Ammon's horn (tissue), 1 donor: ENCODE measurements at regions not wholly inside any gene's neighbourhood (a gene's known extent, or its start where the extent isn't known, plus 50 kb on each side); places are given as distances from the start of the nearest gene placed in this dataset.
A peak's percentile ranks its signal among the peaks of the same experiment; 100 is the strongest.
"Not testable (repeated sequence)": the region's sequence is repeated elsewhere in the genome, so short reads cannot be mapped to it uniquely, and the experiment has no call there.

Experiments used
- DNase-seq: peaks from one replicate; pipeline ENCODE4 v3.0.0-alpha.2; 2016; ENCODE audit warnings: low spot score

DNA sequence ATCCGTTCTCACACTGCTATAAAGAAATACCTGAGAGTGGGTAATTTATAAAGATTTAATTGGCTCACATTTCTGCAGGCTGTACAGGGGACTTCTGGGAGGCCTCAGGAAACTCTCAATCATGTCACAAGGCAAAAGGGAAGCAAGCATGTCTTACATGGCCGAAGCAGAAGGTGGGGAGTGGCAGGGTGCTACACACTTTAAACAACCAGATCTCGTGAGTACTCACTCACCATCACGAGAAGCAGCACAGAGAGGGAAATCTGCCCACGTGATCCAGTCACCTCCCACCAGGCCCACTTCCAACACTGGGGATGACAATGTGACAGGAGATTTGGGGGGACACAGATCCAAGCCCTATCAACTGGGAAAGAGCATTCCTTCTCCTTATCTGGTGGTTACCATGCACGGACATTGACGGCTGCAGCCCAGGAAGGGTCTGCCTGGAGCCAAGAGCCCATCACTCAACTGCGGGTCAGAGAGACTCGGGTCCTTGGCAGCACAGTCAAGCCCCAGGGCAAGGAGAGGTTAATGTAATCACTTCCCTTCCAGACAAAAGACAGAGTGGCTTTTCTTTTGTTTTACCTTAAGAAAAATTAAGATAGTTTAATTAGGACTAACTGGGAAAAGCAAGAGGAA, 112.3 kb upstream of the CST7 start:
- no peak for DNase-seq

DNA sequence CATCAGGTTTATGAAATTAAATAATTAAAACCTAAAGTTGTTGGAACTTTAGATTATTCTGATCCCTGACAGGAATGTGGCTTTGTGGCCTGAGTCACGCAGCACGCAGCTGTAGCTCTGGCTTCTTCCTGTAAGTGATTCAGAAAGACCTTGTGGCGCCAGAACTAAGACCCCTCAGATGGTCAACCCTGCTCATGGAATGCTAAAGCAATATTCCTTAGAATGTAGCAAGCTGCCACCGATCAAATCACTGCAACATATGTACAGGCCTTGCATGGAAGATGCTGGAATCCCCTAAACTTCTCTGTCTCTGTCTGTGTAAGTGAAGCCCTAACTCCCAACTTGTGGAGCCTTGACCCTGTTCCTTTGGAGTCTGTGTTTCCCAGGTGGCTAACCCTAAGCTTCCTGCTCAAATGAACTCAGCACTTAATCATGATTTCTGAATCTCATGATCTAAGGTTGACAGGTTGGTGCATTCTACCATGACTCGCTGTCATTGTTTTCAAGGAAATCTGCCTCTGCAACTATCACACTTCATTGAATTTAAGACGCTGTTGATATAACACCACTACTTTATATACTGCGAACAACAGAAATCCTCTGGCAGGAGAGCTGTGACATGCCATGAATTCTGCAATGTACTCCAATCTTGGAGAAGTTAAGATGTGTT, 111.2 kb upstream of the CST7 start:
- no peak for DNase-seq

DNA sequence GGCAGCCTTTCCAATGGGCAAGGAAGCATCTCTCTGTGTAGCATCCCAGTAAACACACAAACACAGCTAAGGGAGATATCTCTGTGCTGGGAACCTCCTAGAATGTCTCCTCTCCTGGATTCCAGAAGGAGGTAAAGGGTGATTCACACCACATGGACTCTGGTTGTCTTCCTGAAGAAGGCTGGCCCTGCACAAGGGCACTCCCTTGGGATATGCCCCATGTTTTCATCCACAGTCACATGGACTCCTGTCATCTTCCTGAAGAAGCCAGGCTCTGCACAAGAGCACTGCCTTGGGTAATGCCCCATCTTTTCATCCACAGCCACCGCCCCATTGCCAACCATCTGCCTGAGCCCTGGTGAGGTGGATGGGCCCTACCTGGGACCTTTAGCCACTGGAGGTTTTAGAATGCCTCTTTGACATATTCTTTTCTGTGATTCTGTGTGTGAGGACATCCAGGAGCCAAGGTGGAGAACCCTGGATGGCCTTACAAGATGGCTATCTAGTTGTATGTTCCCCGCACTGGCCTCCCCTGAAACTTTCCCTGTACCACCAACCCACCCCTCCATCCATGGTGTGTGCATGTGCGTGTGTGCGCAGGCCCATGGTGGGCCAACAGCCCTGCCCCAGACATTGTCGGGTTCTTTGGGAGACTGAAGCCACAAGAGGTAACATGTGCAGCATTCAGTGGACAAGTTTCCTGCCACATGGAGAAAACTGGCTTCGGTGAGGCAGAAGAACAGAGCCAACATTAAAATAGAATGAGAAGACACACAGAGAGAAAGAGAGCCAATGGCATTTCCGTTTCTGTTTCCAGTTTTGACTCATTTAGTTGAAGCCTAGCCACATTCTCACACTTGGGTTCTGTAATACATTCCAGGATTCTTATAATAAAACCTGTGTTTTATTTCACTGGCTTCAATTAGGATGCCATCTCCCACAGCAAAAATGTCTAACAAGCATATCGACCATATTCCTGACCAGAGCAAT, 110.2 kb upstream of the CST7 start:
- peak; percentile 20 for DNase-seq

DNA sequence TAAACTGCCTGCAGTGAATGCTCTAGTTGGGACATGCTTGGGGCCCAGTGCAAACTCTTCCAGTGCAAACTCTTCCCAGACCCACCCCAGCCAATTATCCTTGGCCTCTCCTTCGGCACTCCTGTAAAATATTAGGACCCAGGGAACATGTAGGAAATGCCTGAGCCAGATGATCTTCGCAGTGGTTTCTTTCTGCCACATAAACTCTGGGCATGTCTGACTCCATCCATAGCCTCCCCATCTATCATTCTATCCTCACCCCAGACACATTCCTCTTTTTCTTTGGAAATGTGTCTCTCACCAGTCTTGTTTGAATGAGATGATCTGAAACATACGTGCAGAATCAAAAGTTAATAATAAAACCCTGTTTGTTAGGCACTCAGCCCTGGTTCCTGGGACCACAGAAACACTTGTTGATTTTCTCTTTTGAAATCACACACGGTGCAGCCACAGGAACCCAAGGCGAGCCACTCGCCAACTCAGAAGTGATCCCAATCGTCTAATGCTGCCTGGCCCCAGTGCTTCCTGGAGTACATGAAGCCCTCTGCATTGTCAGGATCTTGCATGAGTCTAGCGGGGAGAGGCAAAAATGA, 108.9 kb upstream of the CST7 start:
- no peak for DNase-seq

DNA sequence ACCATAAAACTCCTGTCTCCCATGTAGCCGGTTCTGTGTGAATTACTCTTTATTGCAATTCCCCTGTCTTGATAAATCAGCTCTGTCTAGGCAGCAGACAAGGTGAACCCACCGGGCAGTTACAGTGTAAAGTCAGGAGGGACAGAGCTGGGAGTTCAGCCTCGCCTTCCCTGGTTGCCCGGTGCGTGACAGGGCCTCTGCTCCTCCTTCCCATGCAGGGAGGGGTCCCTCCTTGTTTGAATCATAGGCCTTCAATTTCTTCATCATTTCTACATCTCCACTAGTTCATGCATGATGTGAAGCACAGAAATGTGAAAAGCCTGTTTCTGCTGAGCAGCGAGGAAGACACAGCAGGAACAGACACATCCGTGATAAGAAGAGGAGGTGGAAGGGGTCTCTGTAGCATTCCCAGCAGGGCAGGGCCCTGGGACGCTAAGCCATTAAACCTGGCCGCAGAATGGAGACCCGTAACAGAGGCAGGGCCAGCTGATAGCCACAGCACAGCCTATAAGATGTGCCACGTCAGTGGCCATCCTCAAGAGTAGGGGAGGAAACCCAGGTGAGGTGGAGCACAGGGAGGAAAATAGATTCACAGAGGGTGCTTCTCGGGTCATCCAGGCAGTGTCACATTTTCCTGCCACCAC, 106.7 kb upstream of the CST7 start:
- DNase-seq: no peak

DNA sequence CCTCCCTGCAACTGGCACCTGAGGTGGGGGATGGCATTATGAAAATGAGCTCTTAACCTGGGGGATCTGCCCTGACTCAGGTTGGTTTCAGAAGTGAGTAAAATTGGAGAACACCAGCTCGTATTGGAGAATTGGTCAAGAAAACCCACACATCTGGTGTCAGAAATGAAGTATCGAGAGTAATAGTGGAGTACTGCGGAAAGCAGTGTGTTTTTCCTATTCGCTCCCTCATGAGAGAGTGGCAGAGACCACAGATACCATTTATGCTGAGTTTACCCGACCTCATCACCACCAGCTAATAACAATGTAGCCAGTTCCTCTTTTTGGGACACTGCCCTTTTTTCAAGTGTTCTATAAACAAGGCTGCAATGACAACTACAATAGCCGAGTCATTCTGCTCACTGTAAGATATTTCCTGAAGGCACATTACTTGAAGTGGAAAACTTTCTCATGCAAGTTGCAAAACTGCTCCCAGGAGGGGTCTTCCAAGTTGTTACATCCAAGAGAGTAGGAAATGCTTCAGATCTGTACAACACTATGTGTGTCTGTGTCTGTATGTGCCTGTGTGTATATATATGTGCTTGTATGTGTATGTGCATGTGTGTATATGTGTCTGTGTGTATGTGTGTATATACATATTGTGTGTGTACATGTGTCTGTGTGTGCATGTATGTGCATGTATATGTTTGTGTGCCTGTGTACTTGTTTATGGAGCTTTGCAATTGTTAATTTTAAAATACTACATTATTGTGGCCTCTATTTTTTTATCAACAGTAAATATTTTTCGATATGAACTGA, 106.0 kb upstream of the CST7 start:
- peak; percentile 41 for DNase-seq

DNA sequence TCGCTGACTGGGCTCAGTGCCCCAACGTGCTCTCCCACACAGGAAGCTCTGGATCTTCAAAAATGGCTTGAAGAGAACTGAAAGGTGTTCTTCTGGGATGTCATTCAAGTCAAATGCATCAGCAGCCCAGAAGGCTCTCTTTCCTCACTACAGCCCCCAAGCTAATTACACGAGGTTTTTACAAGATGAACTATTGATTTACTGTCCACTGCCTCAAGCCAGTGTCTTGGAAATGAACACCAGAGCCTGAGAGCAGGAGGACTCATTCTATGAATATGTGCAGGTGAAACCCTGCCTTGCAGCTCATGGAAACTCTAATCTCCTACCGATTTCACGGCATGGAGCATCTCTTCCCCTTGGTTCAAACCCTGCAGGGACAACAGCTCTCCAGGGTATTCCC, 98.9 kb upstream of the CST7 start:
- DNase-seq: no peak

DNA sequence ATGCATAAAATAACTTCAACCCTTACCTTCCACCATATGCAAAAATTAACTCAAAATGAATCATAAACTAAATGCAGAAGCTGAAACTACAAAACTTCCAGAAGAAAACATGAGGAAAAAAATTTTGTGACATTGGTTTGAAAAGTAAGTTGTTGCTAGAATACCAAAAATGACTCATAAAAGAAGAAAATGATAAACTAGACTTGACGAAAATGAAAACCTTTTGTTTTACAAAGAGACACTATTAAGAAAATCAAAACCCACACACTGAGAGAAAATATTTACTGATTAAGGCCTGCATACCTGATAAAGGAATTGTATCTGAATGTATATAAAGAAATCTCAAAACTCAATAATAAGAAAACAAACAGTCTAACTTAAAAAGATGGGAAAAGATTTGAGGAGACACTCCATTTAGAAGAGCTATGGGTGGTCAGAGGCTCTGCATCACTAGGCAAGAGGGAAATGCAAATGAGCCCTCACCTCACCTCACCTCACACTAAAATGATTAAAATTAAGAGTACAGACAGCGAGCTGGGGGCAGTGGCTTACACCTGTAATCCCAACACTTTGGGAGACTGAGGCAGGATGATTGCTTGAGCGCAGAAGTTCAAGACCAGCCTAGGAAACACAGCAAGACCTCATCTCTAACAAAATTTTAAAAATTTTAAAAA, 97.6 kb upstream of the CST7 start:
- DNase-seq: no peak

DNA sequence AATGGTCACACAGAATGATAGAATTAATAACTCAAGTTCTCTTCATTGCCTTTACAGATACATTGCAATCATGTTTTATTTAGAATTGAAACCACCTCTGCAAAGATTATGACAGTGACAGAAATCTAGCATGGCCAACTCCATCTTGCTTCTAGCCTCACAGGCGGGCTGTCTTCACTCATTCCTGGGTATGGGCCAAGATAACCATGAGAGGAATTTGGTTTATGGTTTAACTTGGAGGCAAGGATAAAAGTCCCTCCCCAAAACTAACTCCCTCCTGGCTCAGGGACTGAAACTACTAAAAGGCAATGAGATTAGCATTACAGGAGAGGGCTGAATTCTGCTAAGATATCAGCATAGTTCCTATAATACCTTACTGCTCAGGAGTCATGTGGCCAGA, 95.2 kb upstream of the CST7 start:
- no peak for DNase-seq

DNA sequence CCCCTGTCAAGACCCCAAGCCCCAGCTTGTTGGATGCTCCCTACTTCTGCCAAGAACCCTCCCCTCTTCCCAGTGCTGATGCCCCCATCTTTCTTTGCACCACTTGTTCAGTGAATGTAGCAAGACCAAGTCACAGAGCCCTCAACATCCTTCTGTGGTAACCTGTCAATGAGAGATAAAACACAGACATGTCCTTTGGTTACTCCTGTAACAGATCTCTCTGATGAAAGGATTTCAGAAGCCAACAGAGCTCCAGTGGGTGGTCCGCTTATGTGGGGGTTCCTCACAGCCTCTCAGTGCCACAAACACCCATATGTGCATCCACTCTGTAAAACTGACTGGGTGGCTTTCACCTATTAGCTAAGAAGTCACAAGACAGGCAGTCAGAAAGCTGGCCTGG, 93.2 kb upstream of the CST7 start:
- no peak for DNase-seq

DNA sequence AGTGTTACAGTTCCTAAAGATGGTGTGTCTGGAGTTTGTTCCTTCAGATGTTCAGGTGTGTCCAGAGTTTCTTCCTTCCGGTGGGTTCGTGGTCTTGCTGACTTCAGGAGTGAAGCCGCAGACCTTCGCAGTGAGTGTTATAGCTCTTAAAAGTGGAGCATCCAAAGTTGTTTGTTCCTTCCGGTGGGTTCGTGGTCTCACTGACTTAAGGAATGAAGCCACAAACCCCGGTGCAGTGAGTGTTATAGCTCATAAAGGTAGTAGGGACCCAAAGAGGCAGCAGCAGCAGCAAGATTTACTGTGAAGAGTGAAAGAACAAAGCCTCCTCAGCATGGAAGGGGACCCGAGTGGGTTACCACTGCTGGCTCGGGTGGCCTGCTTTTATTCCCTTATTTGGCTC, 90.6 kb upstream of the CST7 start:
- DNase-seq: not testable (repeated sequence)

DNA sequence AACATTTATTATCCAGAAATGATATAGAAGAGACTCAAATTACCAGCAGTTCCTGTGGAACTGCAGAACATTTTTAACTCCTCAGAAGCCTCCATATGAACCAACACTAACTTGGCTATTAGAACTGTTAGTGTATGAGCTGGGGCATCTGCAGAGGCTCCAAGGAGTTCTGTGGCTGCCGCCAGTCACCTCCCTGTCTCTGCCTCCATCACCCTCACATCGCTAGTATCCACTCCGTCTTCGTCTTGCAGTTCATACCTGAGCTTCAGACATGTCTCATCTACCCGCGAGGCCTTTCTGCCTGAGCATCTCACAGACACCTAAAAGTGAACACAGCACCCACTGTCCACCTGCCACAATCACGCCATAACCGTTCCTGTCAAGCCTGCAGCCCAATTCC, 89.5 kb upstream of the CST7 start:
- DNase-seq: no peak

DNA sequence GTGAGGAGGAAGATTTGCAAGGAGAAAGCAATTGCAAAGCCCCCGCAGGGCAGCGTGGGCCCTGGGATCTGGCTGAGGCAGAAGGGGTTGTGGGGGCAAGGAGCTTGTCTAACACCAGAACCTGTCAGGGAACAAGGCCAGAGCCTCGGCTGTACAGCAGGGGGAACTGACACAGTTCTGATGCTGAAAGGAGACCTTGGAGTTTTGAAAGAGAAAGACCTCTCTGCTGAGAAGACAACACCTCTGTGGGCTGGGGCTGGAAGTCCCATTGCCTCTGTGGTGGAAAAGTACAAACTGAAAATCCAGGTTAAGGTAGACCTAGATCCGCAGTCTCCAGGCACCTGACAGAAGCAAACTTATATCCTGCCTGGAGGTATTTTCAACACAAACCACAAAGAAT, 86.9 kb upstream of the CST7 start:
- no peak for DNase-seq

DNA sequence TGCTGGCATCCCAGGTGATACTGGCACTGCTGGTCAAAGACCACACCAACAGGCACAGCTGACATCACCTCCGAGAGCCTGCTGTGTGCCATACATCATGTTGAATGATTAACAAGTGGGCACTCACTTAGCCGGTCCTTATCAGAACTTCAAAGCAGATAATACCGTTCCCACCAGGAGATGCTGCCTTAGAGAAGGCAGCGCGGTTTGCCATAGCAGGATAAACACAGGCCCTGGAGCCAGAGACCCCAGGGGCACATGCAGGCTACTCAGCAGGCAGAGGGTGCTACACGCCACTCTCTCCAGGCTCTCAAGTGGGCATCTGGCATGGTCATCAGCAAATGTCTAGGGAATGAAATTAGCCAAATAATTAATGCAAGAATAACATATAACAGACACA, 86.5 kb upstream of the CST7 start:
- no peak for DNase-seq

DNA sequence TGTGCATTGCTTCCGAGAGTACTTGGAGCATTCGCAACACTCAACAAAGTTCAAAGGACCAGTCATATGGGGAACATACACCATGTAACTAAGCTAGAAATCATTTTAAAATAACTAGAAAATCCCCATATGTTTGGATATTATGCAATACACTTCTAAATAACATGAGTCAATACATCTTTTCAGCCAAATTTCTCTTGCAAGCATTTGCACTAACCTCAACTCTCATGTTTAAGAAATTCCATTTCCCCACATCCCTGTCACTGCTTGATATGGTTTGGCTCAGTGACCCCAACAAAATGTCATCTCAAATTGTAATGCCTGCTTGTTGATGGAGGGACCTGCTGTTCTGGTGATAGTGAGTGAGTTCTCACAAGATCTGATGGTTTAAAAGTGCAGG, 85.7 kb upstream of the CST7 start:
- no peak for DNase-seq

DNA sequence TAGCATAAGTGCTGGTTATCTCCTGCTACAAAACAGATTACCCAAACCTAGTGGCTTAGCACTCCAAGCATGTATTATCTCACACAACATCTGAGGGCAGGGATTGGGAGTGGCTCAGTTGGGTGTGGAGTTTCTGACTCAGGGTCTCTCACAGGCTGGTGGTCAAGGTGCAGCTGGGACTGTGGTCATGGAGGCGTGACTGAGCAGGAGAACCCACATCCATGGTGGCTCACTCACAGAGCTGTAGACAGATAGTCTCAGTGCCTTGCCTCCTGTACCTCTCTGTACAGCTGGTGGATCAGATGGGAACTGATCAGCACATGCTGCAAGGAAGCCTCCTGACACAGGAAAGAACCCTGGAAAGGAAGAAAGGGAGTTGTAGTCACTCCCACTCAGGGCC, 83.1 kb upstream of the CST7 start:
- DNase-seq: no peak

DNA sequence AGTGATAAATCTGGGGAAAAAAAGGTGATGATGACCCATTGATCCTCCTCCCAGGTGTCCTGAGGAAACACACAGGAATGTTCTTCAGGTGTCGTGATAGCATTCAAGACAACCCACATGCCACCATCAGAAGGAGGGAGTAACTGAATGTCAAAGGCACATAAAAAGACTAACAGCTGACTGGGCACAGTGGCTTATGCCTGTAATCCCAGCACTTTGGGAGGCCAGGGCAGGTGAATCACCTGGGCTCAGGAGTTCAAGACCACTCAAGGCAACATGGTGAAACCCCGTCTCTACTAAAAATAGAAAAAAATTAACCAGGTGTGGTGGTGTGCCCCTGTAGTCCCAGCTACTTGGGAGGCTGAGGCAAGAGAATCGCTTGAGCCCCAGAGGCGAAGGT, 82.3 kb upstream of the CST7 start:
- no peak for DNase-seq

DNA sequence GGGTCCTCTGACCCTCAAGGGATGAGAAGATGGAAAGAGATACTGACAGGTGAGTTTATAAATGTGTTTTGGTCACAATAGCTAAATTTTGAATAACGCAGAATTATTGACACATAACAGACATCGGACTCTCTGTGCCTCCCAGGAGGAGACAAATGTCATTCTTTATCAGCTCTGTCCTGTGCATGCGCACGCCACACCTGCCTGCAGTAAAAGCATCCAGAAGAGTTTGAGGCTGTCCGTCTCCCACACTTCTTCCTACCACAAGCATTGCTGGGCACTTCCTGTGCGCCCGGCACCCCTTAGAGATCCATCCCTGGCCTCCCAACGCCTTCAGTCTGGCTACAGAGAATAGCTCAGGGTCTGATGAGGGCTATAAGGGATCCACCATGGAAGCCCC, 81.5 kb upstream of the CST7 start:
- no peak for DNase-seq

DNA sequence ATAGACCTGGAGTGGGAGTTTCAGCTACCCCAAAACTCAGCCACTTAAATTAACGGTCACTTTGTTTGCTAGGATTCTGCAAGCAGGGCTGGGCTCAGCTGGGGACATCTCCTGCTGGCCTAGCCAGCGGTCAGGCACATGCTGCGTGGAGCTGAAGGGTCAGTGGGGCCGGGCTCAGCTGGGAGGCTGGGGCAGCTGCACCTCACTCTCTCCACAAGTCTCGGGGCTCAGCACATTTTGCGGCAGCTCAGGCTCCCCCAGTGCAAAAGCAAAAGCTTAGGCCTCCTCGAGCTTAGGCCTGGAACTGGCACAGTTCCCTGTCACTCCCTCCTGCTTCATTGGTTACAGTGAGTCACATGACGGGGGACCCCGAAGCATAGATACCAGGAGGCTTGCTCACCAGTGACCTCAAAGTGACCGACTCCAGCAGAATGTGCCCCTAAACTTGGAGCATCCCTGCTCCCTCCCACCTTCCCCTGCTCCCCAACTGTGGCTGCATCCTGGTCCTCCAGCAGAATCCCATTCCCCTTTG, 80.6 kb upstream of the CST7 start:
- no peak for DNase-seq

DNA sequence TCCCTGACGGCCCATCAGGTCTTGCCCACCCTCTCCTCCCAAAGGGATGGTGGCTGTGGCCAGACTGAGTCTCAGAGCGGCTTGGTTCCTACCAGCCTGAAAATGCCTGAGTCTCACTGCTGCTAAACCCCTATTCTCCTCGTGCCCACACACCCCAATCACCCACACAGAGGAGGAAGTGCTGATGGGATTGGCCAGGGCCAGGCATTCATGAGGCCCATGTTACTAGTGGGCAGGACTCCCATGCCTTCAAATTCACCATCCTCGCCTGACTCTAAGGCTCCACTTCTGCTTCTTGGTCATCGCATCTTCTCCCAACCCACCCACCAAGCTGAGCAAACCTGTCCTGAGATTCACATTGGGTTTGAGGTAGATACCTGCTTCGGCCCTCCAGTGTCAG, 80.1 kb upstream of the CST7 start:
- DNase-seq: no peak
